PC-9 (cell line): ENCODE measurements at regions not wholly inside any gene's neighbourhood (a gene's known extent, or its start where the extent isn't known, plus 50 kb on each side); places are given as distances from the start of the nearest gene placed in this dataset.

ENCODE experiments used
- CTCF ChIP-seq: fragments of 200-600 bp; sonication (generic); conservative IDR thresholded peaks from 2 replicates; pipeline ENCODE4 v1.6.1; 2017; ENCODE audit warnings: mixed run types, antibody characterized with exemption, mild to moderate bottlenecking, moderate library complexity
- EZH2 ChIP-seq: fragments of 200-600 bp; sonication (generic); IDR thresholded peaks from 2 replicates; pipeline ENCODE4 v1.8.0; 2017; ENCODE audit warnings: antibody characterized with exemption, low read depth

- TF ChIP-seq CTCF (no peak), EZH2 (no peak)
These were observed 113.9 kb downstream of the CPZ start for GRCh38 chr4:8706216-8707044.
